ENCODE measurements at regions not wholly inside any gene's neighbourhood (a gene's known extent, or its start where the extent isn't known, plus 50 kb on each side); places are given as distances from the start of the nearest gene placed in this dataset.

DNA sequence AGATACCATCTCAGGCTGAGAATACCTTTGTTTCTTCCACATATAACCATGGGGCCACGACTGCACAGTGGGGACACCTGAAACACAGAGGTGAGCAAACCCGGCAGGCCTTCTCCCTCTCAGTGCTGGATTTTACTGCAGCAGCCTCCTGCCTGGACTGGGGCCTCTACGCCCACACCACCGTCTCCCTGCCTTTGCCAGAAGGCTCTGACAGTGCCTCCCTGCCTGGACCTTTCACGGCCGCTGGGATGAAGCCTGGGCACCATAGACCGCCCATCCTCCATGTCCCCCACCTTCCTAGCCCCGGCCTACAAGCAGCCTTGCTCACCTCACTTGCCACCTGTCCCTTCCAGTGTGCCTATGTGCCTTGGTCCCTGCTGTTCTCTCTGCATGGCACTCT, 214.3 kb downstream of the NFKBIZ start:
- DNase-seq (ENCODE audit: low read depth) (no peak), FAIRE-seq (no peak)
- Histone ChIP-seq H3K4me3 (ENCODE audit: low read depth, low read length) (no peak overlapping the region), H3K27me3 (ENCODE audit: control insufficient read depth, insufficient read depth, low read length) (no peaks in the 10 kb centered on the region), H3K36me3 (ENCODE audit: control insufficient read depth, insufficient read depth, low read length) (no peaks in the 10 kb centered on the region)
- TF ChIP-seq, protein P1, sequence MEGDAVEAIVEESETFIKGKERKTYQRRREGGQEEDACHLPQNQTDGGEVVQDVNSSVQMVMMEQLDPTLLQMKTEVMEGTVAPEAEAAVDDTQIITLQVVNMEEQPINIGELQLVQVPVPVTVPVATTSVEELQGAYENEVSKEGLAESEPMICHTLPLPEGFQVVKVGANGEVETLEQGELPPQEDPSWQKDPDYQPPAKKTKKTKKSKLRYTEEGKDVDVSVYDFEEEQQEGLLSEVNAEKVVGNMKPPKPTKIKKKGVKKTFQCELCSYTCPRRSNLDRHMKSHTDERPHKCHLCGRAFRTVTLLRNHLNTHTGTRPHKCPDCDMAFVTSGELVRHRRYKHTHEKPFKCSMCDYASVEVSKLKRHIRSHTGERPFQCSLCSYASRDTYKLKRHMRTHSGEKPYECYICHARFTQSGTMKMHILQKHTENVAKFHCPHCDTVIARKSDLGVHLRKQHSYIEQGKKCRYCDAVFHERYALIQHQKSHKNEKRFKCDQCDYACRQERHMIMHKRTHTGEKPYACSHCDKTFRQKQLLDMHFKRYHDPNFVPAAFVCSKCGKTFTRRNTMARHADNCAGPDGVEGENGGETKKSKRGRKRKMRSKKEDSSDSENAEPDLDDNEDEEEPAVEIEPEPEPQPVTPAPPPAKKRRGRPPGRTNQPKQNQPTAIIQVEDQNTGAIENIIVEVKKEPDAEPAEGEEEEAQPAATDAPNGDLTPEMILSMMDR (IDR thresholded peaks at IDR 0.05; ENCODE audit: insufficient read depth, low read length, severe bottlenecking) = no peak

DNA sequence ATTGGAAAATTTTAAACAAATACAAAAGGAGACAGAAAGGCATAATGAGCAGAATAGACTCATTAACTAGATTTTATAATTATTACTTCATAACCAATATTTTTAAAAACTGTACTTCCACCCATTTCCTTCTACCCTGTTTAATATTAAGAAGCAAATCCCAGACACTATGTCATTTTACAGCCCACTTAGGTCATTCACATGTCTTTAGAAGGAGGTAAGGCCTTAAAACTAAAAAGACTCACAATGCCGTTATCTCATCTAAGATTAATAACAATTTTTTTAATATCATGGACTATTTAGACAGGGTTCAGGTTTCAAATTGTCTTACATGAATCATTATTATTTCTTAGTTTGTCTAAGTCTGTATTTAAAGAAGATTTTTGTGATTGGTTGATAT, 217.2 kb downstream of the NFKBIZ start:
- H3K36me3 ChIP-seq (ENCODE audit: control insufficient read depth, insufficient read depth, low read length) = no peaks in the 10 kb centered on the region
- DNase-seq (ENCODE audit: low read depth) (no peak), FAIRE-seq (no peak)
- TF ChIP-seq, protein P1 (IDR thresholded peaks at IDR 0.05; ENCODE audit: insufficient read depth, low read length, severe bottlenecking) = no peak
- H3K27me3 ChIP-seq (ENCODE audit: control insufficient read depth, insufficient read depth, low read length) = no peaks in the 10 kb centered on the region
- H3K4me3 ChIP-seq (ENCODE audit: low read depth, low read length) = no peak overlapping the region

DNA sequence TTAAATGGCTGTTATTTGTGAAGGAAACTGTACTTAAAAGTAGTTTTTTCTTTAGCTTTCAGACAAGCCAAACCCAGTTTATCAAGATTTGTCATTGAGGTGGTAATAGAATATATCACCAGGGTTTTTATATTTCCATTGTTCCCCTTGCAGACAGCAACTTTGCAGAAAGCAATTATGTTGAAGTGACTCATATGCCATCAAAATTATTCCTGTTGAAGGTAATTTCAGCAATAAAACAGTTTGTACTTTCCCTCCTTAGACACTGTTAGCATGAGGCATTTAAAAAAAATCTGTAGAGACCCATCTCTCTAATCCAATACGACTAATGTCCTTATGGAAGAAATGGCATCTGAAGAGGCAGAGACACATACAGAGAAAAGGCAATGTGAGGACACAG, 219.0 kb downstream of the NFKBIZ start:
- Histone ChIP-seq H3K4me3 (ENCODE audit: low read depth, low read length) (no peak overlapping the region), H3K36me3 (ENCODE audit: control insufficient read depth, insufficient read depth, low read length) (no peaks in the 10 kb centered on the region), H3K27me3 (ENCODE audit: control insufficient read depth, insufficient read depth, low read length) (no peaks in the 10 kb centered on the region)
- DNase-seq (ENCODE audit: low read depth) (peak; percentile 29), FAIRE-seq (no peak)
- TF ChIP-seq, protein P1 (IDR thresholded peaks at IDR 0.05; ENCODE audit: insufficient read depth, low read length, severe bottlenecking) = no peak

DNA sequence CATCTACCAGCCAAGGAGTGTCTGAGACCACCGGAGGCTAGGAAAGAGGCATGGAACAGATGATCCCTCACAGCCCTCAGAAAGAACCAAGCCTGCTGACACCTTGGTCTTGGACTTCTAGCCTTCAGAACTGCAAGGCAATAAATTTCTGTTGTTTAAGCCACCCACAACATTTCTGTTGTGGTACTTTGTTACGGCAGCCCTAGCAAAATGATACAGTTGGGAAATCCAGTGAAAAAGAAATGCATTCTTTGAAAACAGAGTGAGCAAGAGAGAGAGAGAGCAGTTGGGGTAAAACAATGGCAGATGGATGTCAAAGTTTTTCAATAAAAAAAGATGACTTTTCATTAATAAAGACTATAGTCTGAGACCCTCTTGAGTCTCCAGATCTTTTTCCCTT, 219.4 kb downstream of the NFKBIZ start:
- no peak overlapping the region for H3K4me3 ChIP-seq (ENCODE audit: low read depth, low read length)
- H3K27me3 ChIP-seq (ENCODE audit: control insufficient read depth, insufficient read depth, low read length) = no peaks in the 10 kb centered on the region
- FAIRE-seq (peak; percentile 70), DNase-seq (ENCODE audit: low read depth) (no peak)
- H3K36me3 ChIP-seq (ENCODE audit: control insufficient read depth, insufficient read depth, low read length) = no peaks in the 10 kb centered on the region
- TF ChIP-seq, protein P1 (IDR thresholded peaks at IDR 0.05; ENCODE audit: insufficient read depth, low read length, severe bottlenecking) = no peak

DNA sequence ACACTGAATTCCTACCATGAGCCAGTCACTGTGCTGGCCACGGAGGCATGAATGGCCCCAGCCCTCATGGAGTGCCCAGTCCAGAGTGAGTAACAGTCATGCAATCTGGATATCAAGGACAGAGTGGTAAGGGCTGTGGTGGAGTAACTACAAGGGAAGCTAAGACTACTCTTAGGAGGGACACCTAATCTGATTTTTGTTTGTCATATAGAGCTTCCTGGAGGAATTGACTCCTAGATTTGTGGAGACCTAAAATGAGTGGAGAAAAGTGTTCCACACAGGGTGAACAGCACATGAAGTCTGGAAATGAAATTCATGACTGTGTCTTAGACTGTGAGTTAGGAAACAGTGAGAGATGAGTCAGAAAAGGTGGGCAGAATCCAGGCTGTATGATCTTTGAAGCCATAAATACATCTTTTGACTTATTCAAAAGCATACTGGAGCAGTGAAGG, 219.9 kb downstream of the NFKBIZ start:
- DNase-seq (ENCODE audit: low read depth) (peak; percentile 90), FAIRE-seq (peak; percentile 89)
- H3K27me3 ChIP-seq (ENCODE audit: control insufficient read depth, insufficient read depth, low read length) = no peaks in the 10 kb centered on the region
- TF ChIP-seq, protein P1 (IDR thresholded peaks at IDR 0.05; ENCODE audit: insufficient read depth, low read length, severe bottlenecking) = no peak
- H3K36me3 ChIP-seq (ENCODE audit: control insufficient read depth, insufficient read depth, low read length) = no peaks in the 10 kb centered on the region
- H3K4me3 ChIP-seq (ENCODE audit: low read depth, low read length) = no peak overlapping the region

DNA sequence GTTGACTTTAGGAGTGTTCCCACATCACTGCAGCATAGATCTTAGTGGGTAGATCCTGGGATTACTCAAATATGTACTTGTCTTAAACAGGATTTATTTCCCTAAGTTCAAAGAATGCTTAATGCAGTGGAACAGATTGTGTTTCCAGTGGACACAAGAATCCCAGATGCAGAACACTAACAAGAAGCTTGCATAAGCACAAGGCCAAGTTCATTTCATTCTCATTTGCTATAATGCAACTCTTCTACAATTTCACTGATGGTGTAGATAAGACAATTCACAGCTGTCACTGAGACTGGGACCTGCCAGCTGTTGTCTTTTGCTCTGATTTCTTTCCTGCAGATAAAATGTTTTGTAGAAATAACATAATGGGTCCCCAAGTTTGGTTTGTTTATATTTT, 225.6 kb downstream of the NFKBIZ start:
- FAIRE-seq (peak; percentile 32), DNase-seq (ENCODE audit: low read depth) (no peak)
- TF ChIP-seq, protein P1 (IDR thresholded peaks at IDR 0.05; ENCODE audit: insufficient read depth, low read length, severe bottlenecking) = no peak
- Histone ChIP-seq H3K27me3 (ENCODE audit: control insufficient read depth, insufficient read depth, low read length) (no peaks in the 10 kb centered on the region), H3K36me3 (ENCODE audit: control insufficient read depth, insufficient read depth, low read length) (no peaks in the 10 kb centered on the region), H3K4me3 (ENCODE audit: low read depth, low read length) (no peak overlapping the region)
